Mucosa of descending colon (tissue), 3 donors: ENCODE measurements at regions not wholly inside any gene's neighbourhood (a gene's known extent, or its start where the extent isn't known, plus 50 kb on each side); places are given as distances from the start of the nearest gene placed in this dataset.
"Not testable (repeated sequence)": the region's sequence is repeated elsewhere in the genome, so short reads cannot be mapped to it uniquely, and the experiment has no call there.

ENCODE experiments used
- ATAC-seq: fragments of 200-7000 bp; cut with Tn5 transposase; one replicate; pipeline ENCODE4 v1.9.1; 2020; ENCODE audit warnings: mild to moderate bottlenecking, moderate library complexity
- DNase-seq, 3 donors: peaks; one replicate each; pipeline ENCODE4 v3.0.0-alpha.2; 2020
- H3K36me3 ChIP-seq: fragments of 200-600 bp; one replicate; pipeline ENCODE4 v1.8.0; 2021; ENCODE audit warnings: low read depth, mild to moderate bottlenecking
- H3K4me1 ChIP-seq: fragments of 200-600 bp; one replicate; pipeline ENCODE4 v1.8.0; 2021; ENCODE audit warnings: low read depth, mild to moderate bottlenecking
- H3K4me3 ChIP-seq: fragments of 200-600 bp; one replicate; pipeline ENCODE4 v1.8.0; 2021; ENCODE audit warnings: mild to moderate bottlenecking
- H3K9me3 ChIP-seq: fragments of 200-600 bp; one replicate; pipeline ENCODE4 v1.8.0; 2021; ENCODE audit warnings: mild to moderate bottlenecking
- intact Hi-C, 2 donors: fragments of 100-400 bp; cut with DNase I in 1 of 2; cut with micrococcal nuclease in 1 of 2; formaldehyde crosslinking; loops; one replicate each; pipeline versions ENCODE4 v1.11.0 to v1.11.1; 2022; cut with DNase I, micrococcal nuclease
- TF ChIP-seq, protein P1 (sequence below): fragments of 200-600 bp; IDR thresholded peaks from one replicate; pipeline ENCODE4 v1.8.0; 2022; ENCODE audit warnings: antibody characterized with exemption, mild to moderate bottlenecking
- donor health status: DM: no; HTN: no; CAD: no; lungs with moderate emphysema.
- donor health status: DM: no; HTN: no; CAD: no.
- donor health status: DM: no; HTN: yes; CAD: no.

DNA sequence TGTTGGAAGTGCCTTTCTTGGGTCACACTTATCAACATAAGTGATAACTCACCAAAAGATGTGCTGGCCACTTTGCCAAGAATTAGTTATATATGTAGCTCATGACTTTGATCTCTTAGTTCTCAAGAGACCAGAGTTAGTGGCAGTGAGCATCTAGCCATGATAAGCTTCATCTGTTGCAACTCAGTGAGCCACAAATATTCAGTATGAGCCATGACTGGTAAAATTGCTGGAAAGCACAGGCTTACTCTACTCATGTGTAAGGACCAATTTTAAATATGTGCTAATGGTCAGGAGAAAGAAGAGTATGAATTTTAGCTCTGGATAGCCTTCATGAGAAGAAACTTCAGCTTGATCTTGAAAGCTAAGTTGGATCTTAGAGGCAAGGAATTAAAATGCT, 59.4 kb upstream of the TLL1 start:
- no peaks in the 10 kb centered on the region for H3K4me1 ChIP-seq
- intact Hi-C loops, result no loop called here

DNA sequence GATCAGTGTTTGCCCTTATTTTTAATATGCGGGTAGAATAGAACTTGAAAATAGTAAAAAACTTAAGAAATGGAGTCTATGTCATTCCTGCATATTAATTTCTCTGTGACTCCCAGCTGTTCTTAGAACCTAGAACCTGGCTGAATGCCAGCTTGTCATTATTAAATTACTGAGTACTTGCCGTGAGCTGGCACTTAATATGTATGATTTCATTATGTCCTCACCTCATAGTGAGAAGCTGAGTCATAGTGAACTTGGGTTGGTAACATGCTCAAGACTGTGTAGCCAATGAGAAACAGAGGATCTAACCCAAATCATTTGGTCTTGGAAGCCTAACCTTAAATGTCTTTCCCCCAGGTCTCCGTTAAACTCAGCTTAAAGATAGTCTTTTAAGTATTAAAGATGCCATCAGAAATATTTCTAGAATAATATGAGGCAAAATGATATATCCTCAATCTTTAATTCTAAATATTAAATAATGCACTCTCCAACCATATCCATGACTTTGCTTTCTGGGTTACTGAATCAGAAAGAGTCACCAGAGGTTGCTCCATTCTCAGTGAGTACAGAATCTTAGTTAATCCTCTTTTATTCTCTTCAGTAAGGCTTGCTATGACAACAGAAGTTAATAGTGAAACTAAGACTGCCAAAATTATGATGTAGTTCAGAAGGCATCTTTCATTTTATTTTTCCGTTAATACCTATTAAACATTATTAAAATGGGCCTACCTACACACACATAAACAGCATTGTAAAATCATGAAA, 58.6 kb upstream of the TLL1 start:
- no peak for DNase-seq
- ATAC-seq, result no peak
- TF ChIP-seq, protein P1, sequence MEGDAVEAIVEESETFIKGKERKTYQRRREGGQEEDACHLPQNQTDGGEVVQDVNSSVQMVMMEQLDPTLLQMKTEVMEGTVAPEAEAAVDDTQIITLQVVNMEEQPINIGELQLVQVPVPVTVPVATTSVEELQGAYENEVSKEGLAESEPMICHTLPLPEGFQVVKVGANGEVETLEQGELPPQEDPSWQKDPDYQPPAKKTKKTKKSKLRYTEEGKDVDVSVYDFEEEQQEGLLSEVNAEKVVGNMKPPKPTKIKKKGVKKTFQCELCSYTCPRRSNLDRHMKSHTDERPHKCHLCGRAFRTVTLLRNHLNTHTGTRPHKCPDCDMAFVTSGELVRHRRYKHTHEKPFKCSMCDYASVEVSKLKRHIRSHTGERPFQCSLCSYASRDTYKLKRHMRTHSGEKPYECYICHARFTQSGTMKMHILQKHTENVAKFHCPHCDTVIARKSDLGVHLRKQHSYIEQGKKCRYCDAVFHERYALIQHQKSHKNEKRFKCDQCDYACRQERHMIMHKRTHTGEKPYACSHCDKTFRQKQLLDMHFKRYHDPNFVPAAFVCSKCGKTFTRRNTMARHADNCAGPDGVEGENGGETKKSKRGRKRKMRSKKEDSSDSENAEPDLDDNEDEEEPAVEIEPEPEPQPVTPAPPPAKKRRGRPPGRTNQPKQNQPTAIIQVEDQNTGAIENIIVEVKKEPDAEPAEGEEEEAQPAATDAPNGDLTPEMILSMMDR, result no peak
- intact Hi-C loops, result no loop called here
- Histone ChIP-seq H3K4me3 (no peak overlapping the region), H3K9me3 (no peaks in the 10 kb centered on the region), H3K4me1 (no peaks in the 10 kb centered on the region), H3K36me3 (no peaks in the 10 kb centered on the region)

More for the DNA sequence above, 59.4 kb upstream of the TLL1 start:
- Histone ChIP-seq H3K4me3 (no peak overlapping the region), H3K36me3 (no peaks in the 10 kb centered on the region), H3K9me3 (no peaks in the 10 kb centered on the region)
- TF ChIP-seq, protein P1, result no peak
- no peak for DNase-seq
- ATAC-seq, result no peak

DNA sequence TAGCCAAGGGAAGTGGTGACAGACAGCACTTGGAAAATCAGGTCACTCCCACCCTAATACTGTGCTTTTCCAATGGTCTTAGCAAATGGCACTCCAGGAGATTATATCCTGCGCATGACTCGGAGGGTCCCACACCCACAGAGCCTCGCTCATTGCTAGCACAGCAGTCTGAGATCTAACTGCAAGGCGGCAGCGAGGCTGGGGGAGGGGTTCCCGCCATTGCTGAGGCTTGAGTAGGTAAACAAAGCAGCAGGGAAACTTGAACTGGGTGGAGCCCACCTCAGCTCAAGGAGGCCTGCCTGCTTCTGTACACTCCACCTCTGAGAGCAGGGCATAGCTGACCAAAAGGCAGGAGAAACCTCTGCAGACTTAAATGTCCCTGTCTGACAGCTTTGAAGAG, 53.9 kb upstream of the TLL1 start:
- H3K36me3 ChIP-seq, H3K4me1 ChIP-seq, DNase-seq, H3K4me3 ChIP-seq, ATAC-seq, intact Hi-C loops, H3K9me3 ChIP-seq: not testable (repeated sequence)
